HepG2 (cell line): ENCODE measurements at regions not wholly inside any gene's neighbourhood (a gene's known extent, or its start where the extent isn't known, plus 50 kb on each side); places are given as distances from the start of the nearest gene placed in this dataset. TPM values are rescaled to one million over a fixed set of nuclear protein-coding genes. Genes with fewer than 3 reads are reported as not detected.

Source experiments
- ATAC-seq: fragments of 200-7000 bp; cut with Tn5 transposase; 3 replicates; pipeline ENCODE4 v1.9.1; 2020; ENCODE audit warnings: mild to moderate bottlenecking, moderate library complexity
- BruUV-seq: library from RNA; stranded (reverse); fragments of 400-500 nt; replicated peaks from 2 replicates; lab custom pipeline; 2021; lab: Mats Ljungman, UMichigan
- CTCF ChIA-PET: fragments of 300-600 bp; formaldehyde crosslinking; extraction: SDS; loops from one replicate; lab custom pipeline; 2021; ENCODE audit warnings: low total read pairs, inconsistent platforms, low intra/inter-chr PET ratio; lab: Yijun Ruan, JAX
- POLR2A ChIA-PET: fragments of 350-600 bp; sonication (Branson Sonifier 250); formaldehyde crosslinking; loops from one replicate; lab custom pipeline; 2020; ENCODE audit warnings: antibody characterized with exemption, inconsistent platforms; lab: Yijun Ruan, JAX
- DNase-seq: peaks from one replicate; pipeline ENCODE4 v3.0.0-alpha.2; 2015; ENCODE audit warnings: low spot score
- FAIRE-seq: peaks from 3 replicates; lab custom pipeline; 2011; peaks lifted over from hg19 to GRCh38; lab: Jason Lieb, UNC
- H2AFZ ChIP-seq: one replicate; pipeline ENCODE4 v1.6.1; 2011; ENCODE audit warnings: low read length, inconsistent platforms
- H3K27ac ChIP-seq: fragments of 300-600 bp; 3 replicates; pipeline ENCODE4 v1.8.0; 2011; ENCODE audit warnings: mixed run types, mild to moderate bottlenecking, mixed read lengths, low read length, inconsistent platforms; ENCODE audit not compliant: insufficient read depth; ENCODE audit errors: extremely low read length
- H3K27me3 ChIP-seq, 2 experiments: fragments of 200-600 bp in 1 of 2; 2 replicates in 1 of 2; 3 replicates in 1 of 2; pipeline versions ENCODE4 v1.6.0 to v1.8.0; 2011; ENCODE audit warnings: low read length in 2 of 2, mild to moderate bottlenecking in 2 of 2, moderate library complexity in 2 of 2, inconsistent platforms in 1 of 2; ENCODE audit not compliant: insufficient read depth in 2 of 2, control insufficient read depth in 1 of 2
- H3K36me3 ChIP-seq, 2 experiments: fragments of 200-600 bp in 1 of 2; replicated peaks in 1 of 2; 2 replicates in 1 of 2; 3 replicates in 1 of 2; pipeline versions ENCODE4 v1.5.1 to v1.8.0; 2011; ENCODE audit warnings: low read length in 2 of 2, inconsistent platforms in 1 of 2; ENCODE audit not compliant: insufficient read depth in 2 of 2, control insufficient read depth in 1 of 2
- H3K4me1 ChIP-seq: 2 replicates; pipeline ENCODE4 v1.5.1; 2012; ENCODE audit warnings: low read length, inconsistent platforms; ENCODE audit not compliant: insufficient read depth
- H3K4me2 ChIP-seq: 2 replicates; pipeline ENCODE4 v1.6.0; 2011; ENCODE audit warnings: low read depth, low read length, inconsistent platforms
- H3K4me3 ChIP-seq, 3 experiments: fragments of 200-600 bp in 1 of 3; sonication (generic), shearing (Covaris generic) in 1 of 3; replicated peaks in 1 of 3; 2 replicates each; pipeline ENCODE4 v1.5.1; 2011 to 2016; ENCODE audit warnings: low read length in 3 of 3, inconsistent platforms in 2 of 3, low read depth in 2 of 3, mild to moderate bottlenecking in 2 of 3, control low read depth in 1 of 3, mixed read lengths in 1 of 3; ENCODE audit not compliant: insufficient read depth in 1 of 3
- H3K79me2 ChIP-seq: one replicate; pipeline ENCODE4 v1.6.1; 2011; ENCODE audit warnings: low read length, inconsistent platforms; ENCODE audit not compliant: insufficient read depth
- H3K9ac ChIP-seq: 2 replicates; pipeline ENCODE4 v1.6.0; 2011; ENCODE audit warnings: mild to moderate bottlenecking, low read depth, low read length, inconsistent platforms; ENCODE audit not compliant: insufficient read depth
- H3K9me3 ChIP-seq: 2 replicates; pipeline ENCODE4 v1.5.1; 2012; ENCODE audit warnings: mild to moderate bottlenecking, low read length
- H4K20me1 ChIP-seq: 2 replicates; pipeline ENCODE4 v1.6.0; 2011; ENCODE audit warnings: inconsistent platforms, mild to moderate bottlenecking, low read length, moderate library complexity; ENCODE audit not compliant: insufficient read depth
- ATF7 ChIP-seq, 2 experiments: fragments of 450-650 bp in 1 of 2; sonication (generic) in 1 of 2; formaldehyde crosslinking in 1 of 2; IDR thresholded peaks; 2 replicates each; pipeline versions ENCODE4 v1.4.0 to v1.6.1; 2016 to 2020; ENCODE audit warnings: antibody characterized with exemption in 1 of 2, mild to moderate bottlenecking in 1 of 2, missing genetic modification reagents in 1 of 2
- CREB1 ChIP-seq, 2 experiments: fragments of 450-650 bp in 1 of 2; IDR thresholded peaks; 2 replicates each; pipeline ENCODE4 v1.6.1; 2016 to 2017; ENCODE audit warnings: control low read depth in 1 of 2, mild to moderate bottlenecking in 1 of 2, missing compliant biosample characterization in 1 of 2, missing genetic modification characterization in 1 of 2
- EEA1 ChIP-seq: sonication (generic); formaldehyde crosslinking; IDR thresholded peaks from 2 replicates; pipeline ENCODE4 v1.5.1; 2020; ENCODE audit warnings: mild to moderate bottlenecking, missing genetic modification reagents, borderline replicate concordance
- WGBS: methylation state at CpG from one replicate; pipeline ENCODE4 v1.1.6; 2017; ENCODE audit warnings: low lambda C conversion rate; 5-methylcytosine and 5-hydroxymethylcytosine counted together
- in situ Hi-C: cut with HindIII; loops from 2 replicates; pipeline ENCODE4 v1.10.0; 2017; ENCODE audit warnings: low pct_unique_long_range_greater_than_20kb; ENCODE audit not compliant: extremely low pct_ligation_motif_present
- intact Hi-C: fragments of 100-400 bp; cut with micrococcal nuclease; formaldehyde crosslinking; loops from one replicate; pipeline ENCODE4 v1.10.0; 2022; ENCODE audit not compliant: unreplicated experiment
- microRNA counts: library from miRNA; unstranded; fragments of <30 nt; microRNA quantifications from one replicate; lab custom pipeline; 2015
- microRNA-seq: library from miRNA; unstranded; fragments of <30 nt; microRNA quantifications from one replicate; pipeline ENCODE4, GENCODE V29; 2020
- small RNA-seq, 3 experiments: library from RNA; depleted of rRNA; stranded (forward); fragments of <200 nt; gene quantifications; one replicate each; pipeline ENCODE3, GENCODE V24; 2012; ENCODE audit warnings: low read depth in 2 of 3, low replicate concordance in 1 of 3; ENCODE audit not compliant: insufficient read length in 3 of 3, insufficient read depth in 2 of 3

DNA sequence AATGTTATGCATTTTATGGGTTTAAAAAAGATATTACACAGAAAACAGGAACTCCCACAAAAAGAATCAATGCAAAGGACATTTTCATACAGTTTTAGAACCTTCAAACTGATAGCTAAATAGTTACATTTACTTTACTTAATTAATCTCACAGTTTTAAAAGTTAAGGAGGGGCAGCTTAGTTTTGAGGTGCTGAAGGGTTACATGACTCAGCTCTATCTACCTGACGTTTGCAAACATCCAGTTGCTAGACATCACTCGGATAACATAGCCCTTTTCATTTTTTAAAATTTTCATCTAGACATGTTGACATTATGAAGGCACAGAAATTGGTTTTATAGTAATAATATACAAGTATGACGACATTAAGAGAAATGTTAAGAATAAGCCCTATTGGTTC is 53.7 kb upstream of the HSD17B12 start:
- ChIA-PET CTCF (no interaction called here), POLR2A (no interaction called here)
- no peak overlapping the region for H3K9ac ChIP-seq
- WGBS, result 2% methylated on average over 3 of the region's 3 CpGs
- H3K27ac ChIP-seq, result no peak overlapping the region
- TF ChIP-seq CREB1 (IDR thresholded peaks at IDR 0.05), result 0 out of 2 replicates have a peak, but pooled peaks have one; percentile 16
- TF ChIP-seq CREB1 (CRISPR knock-in tag; IDR thresholded peaks at IDR 0.05), result no peak
- TF ChIP-seq EEA1, result no peak
- 0 out of 2 replicates have a peak, but pooled peaks have one; percentile 16 for TF ChIP-seq ATF7 (IDR thresholded peaks at IDR 0.05)
- no peak for TF ChIP-seq ATF7 (CRISPR knock-in tag; IDR thresholded peaks at IDR 0.05)
- no peak overlapping the region for H3K4me2 ChIP-seq
- no peaks in the 10 kb centered on the region for H4K20me1 ChIP-seq
- H3K27me3 ChIP-seq, result no peaks in the 10 kb centered on the region; a peak in 1 of 5 replicates
- H3K79me2 ChIP-seq, result no peaks in the 10 kb centered on the region
- no peak overlapping the region for H2AFZ ChIP-seq
- no TSS peak for BruUV-seq
- no peaks in the 10 kb centered on the region for H3K36me3 ChIP-seq
- FAIRE-seq (no peak), ATAC-seq (no peak), DNase-seq (no peak)
- in situ Hi-C loops (no loop called here), intact Hi-C loops (no loop called here)
- H3K4me1 ChIP-seq, result no peaks in the 10 kb centered on the region
- no peaks in the 10 kb centered on the region for H3K9me3 ChIP-seq
- no peak overlapping the region for H3K4me3 ChIP-seq

MicroRNAs in the stretch of these regions (microRNA counts, 767-probe panel; counts per million panel counts)
- microRNA hsa-miR-129-2-3p (lab: Ali Mortazavi, UCI), result not detected
- not detected for microRNA hsa-miR-129-5p (lab: Ali Mortazavi, UCI)
- not detected for microRNA hsa-miR-670 (lab: Ali Mortazavi, UCI)

Small RNA genes in the stretch of these regions (microRNA-seq; reads per million reads assigned to microRNA genes)
- not detected for gene MIR129-2
- gene MIR670, result not detected

Small RNA genes in the stretch of these regions (small RNA-seq; reads per million reads assigned to genes)
- 0 reads per million in 3 experiments for gene MIR129-2
- gene MIR670, result 0 reads per million in 3 experiments
